Stimulated activated naive CD8-positive, alpha-beta T cell treated with anti-CD3 and anti-CD28 coated beads, Interleukin-15, Interleukin-2, amounts not matched to agents 100 U/mL and 50 U/mL, for 24 hours (primary cell): ENCODE measurements at regions not wholly inside any gene's neighbourhood (a gene's known extent, or its start where the extent isn't known, plus 50 kb on each side); places are given as distances from the start of the nearest gene placed in this dataset.

Source experiments
- ATAC-seq: fragments of 150-1000 bp; cut with Tn5 transposase; one replicate; pipeline ENCODE4 v1.10.0; 2021
- DNase-seq: peaks from one replicate; pipeline ENCODE4 v3.0.0; 2021

GRCh38 chr6:113412589-113413357, 444.4 kb upstream of the MARCKS start:
- ATAC-seq (no peak), DNase-seq (no peak)

GRCh38 chr6:113414511-113414910, 442.6 kb upstream of the MARCKS start:
- ATAC-seq (no peak), DNase-seq (no peak)

GRCh38 chr6:113416170-113416569, 441.0 kb upstream of the MARCKS start:
- ATAC-seq, result no peak
- no peak for DNase-seq

DNA sequence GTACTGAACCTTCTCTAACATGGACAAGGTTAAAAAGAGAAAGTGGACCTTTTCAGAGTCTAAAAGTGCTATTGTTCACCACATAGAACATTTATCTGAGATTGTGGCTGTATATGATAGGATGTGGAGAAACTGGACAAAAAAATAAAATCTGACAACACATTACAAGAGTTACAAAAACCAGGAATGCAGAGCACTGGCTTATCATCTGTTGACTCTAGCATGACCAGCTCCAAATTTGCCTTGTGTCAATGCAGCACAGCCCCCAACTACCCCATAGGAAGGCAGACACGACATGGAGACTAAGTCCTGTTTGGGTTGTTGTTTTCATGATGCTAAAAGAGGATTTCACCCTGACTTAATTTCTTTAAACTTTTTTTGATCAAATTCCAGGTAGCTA, 436.9 kb upstream of the MARCKS start:
- no peak for ATAC-seq
- no peak for DNase-seq

DNA sequence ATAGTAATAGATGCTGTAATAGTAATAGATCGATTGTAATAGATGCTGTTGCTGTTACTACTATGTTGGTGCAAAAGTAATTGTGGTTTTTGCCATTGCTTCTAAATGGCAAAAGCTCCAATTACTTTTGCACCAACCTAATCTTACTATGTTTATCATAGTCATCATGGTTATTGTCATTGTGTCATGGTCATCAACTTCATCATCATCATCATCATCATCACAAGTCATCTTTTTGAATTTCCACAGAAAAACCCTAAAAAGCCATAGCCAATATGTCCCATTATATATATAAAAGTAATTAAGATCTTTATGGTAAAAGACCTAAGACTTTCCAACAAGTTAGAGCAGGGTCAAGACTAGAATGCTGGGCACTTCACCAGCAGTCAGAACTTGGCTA, 435.1 kb upstream of the MARCKS start:
- no peak for ATAC-seq
- no peak for DNase-seq

DNA sequence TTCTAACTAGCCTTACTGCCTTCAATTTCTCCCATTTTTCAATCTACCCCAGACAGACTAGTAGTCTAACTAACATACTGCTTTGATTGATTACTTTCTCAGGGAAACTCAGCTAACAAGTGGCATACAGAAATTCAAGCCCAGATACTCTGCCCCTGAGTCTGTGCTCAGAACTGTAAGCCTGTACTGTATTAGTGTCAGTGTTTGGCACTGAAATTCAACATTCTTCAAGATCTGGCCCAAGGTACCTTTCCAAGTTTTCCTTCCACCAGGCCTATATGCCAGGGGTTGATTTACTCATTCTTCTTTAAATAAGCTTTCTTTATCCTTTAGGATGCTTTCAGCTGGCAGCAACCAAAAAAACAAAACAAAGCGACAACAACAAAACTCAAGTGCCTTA, 433.2 kb upstream of the MARCKS start:
- no peak for ATAC-seq
- no peak for DNase-seq

DNA sequence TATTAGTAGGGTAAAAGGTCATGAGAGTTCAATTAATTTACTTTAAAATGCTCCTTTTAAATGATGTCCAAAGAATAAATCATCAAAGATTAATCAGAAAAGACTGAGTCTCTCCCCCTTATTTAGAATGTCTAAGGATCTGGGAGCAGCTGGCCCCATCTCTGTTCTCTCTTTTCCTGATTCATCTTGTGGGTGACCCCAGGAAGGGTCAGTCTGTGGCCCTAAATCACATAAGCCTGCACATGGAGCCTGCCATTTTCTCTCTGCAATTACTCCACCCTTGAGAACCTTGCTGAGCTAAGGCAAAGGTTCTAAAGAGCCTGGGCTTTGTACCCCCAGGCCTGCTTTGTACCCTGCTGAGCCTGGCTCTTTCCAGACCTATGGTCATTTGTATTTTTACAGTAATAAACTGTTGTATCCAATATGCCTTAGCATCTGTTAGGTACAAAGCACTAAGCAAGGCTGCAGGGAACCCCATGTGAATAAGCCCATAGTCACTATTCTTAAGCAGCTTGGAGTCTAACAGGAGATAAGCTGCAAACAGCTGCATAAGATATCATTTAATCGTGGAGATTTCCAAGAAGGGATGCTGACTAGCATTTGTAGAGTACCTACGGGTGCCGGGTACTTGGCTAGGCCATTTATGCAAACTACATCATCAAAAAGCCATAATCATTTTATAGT, 431.0 kb upstream of the MARCKS start:
- ATAC-seq, result no peak
- no peak for DNase-seq

DNA sequence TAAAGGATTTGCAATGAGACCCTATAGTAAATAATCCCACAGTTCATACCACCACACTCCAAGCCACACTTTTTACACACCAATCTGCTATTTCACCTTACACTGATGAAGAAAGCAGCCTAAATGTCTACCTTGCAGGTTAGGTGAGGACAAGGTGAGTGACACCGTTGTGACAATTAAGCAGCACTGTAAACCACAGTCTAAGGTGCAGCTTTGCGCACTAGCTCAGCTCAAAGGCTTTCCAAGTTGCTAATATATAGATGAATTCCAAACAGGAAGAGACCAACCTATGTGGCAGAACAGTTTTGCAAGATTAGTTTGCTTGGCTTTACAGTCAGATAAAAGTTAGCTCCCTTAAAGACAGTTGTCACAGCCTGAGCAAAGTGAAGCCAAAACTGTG, 429.5 kb upstream of the MARCKS start:
- no peak for DNase-seq
- ATAC-seq, result no peak

DNA sequence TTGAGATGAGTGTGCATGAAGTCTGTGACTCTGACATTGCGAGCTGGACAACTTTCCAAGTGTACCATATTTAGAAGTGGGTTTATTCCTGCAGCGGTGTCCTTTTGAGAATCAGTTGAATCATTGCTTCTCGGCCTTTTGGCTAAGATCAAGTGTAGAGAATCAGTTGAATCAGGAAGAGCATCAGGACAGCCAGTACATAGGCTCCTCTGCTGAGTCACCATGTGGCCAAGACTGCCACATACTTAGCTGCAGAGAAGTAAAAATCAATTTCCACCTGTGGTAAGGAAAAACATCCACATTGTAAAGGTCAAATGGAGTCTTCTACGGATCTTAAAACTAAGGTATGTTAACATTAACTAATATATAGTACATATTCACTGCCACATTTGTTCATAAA, 428.4 kb upstream of the MARCKS start:
- DNase-seq, result no peak
- no peak for ATAC-seq

DNA sequence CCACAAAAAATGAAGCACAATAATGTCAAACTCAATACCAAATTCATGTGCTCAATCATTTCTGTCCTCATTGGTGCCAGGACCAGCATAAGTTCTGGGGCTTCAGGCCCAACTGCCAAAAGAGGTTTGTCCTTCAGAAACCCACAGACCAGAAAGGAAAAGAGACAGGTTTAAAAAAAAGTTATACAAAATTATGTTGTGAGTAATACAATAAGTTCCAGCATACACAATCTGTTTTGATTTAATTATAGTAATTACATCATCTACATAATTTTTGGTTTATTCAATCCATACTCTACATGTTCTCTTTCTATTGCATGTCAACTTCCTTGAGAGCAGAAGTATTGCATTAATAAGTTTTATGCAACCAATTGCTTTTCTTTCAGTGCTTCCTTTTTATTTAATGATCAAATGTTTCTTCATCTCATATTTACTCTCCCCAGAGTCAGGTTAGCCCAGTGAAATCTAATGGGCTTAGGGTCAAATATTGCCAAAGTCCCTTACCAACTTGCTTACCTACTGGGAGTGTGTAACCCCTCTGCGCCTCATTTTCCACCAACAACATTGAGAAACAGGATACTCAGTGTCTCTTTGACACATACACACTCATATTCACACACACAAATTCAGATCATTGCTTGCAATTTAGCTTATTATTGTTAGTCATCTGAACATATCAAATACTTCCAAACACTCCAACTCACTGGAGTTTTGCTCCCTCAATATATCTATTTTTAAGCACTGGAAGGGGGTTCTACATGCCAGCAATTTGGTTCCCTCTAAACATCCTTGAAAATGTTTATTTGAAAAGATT, 424.4 kb upstream of the MARCKS start:
- DNase-seq, result no peak
- ATAC-seq, result no peak

GRCh38 chr6:113433335-113433991, 423.7 kb upstream of the MARCKS start:
- no peak for ATAC-seq
- no peak for DNase-seq

GRCh38 chr6:113434641-113435040, 422.5 kb upstream of the MARCKS start:
- DNase-seq, result no peak
- no peak for ATAC-seq

DNA sequence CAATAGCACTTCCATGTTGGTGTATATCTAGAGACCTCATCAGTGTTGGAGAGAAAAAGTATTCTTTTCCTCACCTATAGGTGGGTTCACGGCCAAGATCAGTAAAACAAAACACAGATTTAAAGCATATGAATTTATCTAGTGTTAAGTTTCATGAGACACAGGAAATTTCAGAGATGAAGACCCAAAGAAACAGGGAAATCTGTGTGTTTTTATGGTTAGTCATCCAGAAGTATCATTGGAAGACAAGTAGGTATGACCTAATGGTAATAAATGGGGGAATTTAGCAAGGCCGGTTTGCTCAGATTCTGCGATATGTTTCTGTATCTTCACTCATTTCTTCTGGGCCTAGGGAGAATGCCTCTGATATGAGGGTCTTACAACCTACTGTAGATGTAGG, 419.6 kb upstream of the MARCKS start:
- DNase-seq, result no peak
- no peak for ATAC-seq

GRCh38 chr6:113439866-113440265, 417.3 kb upstream of the MARCKS start:
- DNase-seq, result no peak

GRCh38 chr6:113442040-113442439, 415.1 kb upstream of the MARCKS start:
- DNase-seq (no peak), ATAC-seq (no peak)

More at GRCh38 chr6:113439866-113440265, 417.3 kb upstream of the MARCKS start:
- ATAC-seq, result no peak

GRCh38 chr6:113445201-113445600, 411.9 kb upstream of the MARCKS start:
- DNase-seq, result no peak

GRCh38 chr6:113447088-113447831, 409.9 kb upstream of the MARCKS start:
- ATAC-seq, result peak; percentile 32
- DNase-seq, result no peak

More at GRCh38 chr6:113445201-113445600, 411.9 kb upstream of the MARCKS start:
- ATAC-seq, result no peak

- DNase-seq (no peak), ATAC-seq (no peak)
Observed at GRCh38 chr6:113449051-113449450, 408.1 kb upstream of the MARCKS start.

DNA sequence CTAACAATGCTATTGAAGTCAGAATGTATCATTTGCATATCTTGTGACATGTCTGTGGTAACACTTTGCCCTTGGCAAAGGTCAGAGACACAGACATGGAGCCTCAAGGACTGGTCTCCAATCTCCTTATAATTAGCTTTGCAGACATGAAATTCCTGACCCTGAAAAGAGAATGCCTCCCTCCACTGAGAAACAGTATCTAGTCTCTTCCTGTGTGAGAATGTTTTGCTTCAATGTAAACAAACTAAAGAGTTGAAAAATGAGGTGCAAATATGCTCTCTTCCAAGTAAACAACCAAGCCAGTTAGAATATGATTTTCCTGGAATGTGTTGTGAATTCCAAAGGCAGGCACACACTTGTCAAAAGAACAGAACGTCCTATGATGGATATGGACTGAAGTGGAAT, 407.1 kb upstream of the MARCKS start:
- ATAC-seq, result no peak
- no peak for DNase-seq

- no peak for DNase-seq
Observed at GRCh38 chr6:113451049-113451448, 406.1 kb upstream of the MARCKS start.

DNA sequence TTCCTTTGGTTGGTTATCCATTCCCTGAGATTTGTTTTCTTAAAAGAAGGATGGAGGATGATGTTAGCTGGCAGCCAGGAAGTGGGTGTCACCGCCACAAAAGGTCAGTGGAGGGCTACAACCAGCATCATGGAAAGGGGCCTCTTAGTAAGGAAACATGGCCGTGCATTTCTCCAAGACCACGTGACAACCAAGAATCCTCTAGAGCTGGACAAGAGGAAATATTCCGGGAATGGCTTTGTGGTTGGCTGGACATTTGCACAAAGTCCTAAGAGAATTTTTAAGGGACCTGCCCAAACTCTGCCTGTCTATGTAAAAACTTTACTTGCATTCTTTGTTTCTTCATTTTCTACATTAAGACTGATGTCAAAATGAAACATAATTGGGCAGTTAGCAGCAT, 399.9 kb upstream of the MARCKS start:
- DNase-seq (no peak), ATAC-seq (no peak)

More at GRCh38 chr6:113451049-113451448, 406.1 kb upstream of the MARCKS start:
- ATAC-seq, result no peak

DNA sequence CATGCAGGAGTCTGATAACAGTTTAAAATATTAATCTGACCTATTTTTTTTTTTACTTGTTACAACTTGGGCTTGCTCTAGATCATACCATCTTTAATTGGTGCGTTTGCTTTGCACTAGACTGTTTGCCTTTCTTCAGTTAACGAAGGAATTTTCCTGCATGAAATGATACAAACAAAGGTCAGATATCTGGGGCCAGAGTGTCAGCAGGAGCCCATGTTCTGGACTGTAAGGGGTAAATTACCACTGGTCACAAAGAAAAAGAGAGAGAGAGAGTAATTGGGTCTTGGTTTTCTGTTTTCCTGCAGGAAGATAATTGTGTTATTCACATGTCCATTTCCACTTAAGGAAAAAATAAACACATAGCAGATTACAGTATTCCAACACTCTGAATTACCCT, 399.4 kb upstream of the MARCKS start:
- no peak for ATAC-seq

More for the DNA sequence above, 399.4 kb upstream of the MARCKS start:
- no peak for DNase-seq
